Astrocyte (in vitro differentiated cells and primary cell): ENCODE measurements at regions not wholly inside any gene's neighbourhood (a gene's known extent, or its start where the extent isn't known, plus 50 kb on each side); places are given as distances from the start of the nearest gene placed in this dataset.

Source experiments
- DNase-seq: peaks from one replicate; pipeline ENCODE4 v3.0.0-alpha.2; 2010; ENCODE audit warnings: low read depth
- FAIRE-seq: peaks from 2 replicates; lab custom pipeline; 2011; peaks lifted over from hg19 to GRCh38; lab: Jason Lieb, UNC
- H2AFZ ChIP-seq: 2 replicates; pipeline ENCODE4 v1.6.0; 2012; ENCODE audit warnings: low read depth, low read length, inconsistent platforms
- H3K27ac ChIP-seq: 2 replicates; pipeline ENCODE4 v1.5.1; 2011; ENCODE audit warnings: low read depth, low read length, inconsistent platforms
- H3K27me3 ChIP-seq: 2 replicates; pipeline ENCODE4 v1.6.0; 2011; ENCODE audit warnings: low read length, inconsistent platforms; ENCODE audit not compliant: insufficient read depth
- H3K36me3 ChIP-seq: 2 replicates; pipeline ENCODE4 v1.5.1; 2011; ENCODE audit warnings: low read length, inconsistent platforms; ENCODE audit not compliant: insufficient read depth
- H3K4me1 ChIP-seq: 2 replicates; pipeline ENCODE4 v1.5.1; 2011; ENCODE audit warnings: low read length, inconsistent platforms; ENCODE audit not compliant: insufficient read depth
- H3K4me2 ChIP-seq: 2 replicates; pipeline ENCODE4 v1.6.0; 2012; ENCODE audit warnings: low read length, inconsistent platforms
- H3K4me3 ChIP-seq: 2 replicates; pipeline ENCODE4 v1.5.1; 2011; ENCODE audit warnings: low read depth, mild to moderate bottlenecking, low read length, inconsistent platforms; ENCODE audit not compliant: insufficient read depth
- H3K79me2 ChIP-seq: 2 replicates; pipeline ENCODE4 v1.6.0; 2012; ENCODE audit warnings: mild to moderate bottlenecking, low read length, inconsistent platforms; ENCODE audit not compliant: insufficient read depth
- H3K9ac ChIP-seq: 2 replicates; pipeline ENCODE4 v1.6.0; 2012; ENCODE audit warnings: mild to moderate bottlenecking, low read length, inconsistent platforms
- H3K9me3 ChIP-seq: 2 replicates; pipeline ENCODE4 v1.5.1; 2012; ENCODE audit warnings: low read depth, mild to moderate bottlenecking, low read length, inconsistent platforms; ENCODE audit not compliant: insufficient read depth
- H4K20me1 ChIP-seq: 2 replicates; pipeline ENCODE4 v1.6.0; 2012; ENCODE audit warnings: low read length, inconsistent platforms; ENCODE audit not compliant: insufficient read depth
- H3K27ac Mint-ChIP-seq: one replicate; pipeline ENCODE4 v1.8.0; 2021; ENCODE audit warnings: mild to moderate bottlenecking, mixed read lengths; ENCODE audit not compliant: unreplicated experiment
- H3K27me3 Mint-ChIP-seq: one replicate; pipeline ENCODE4 v1.8.0; 2021; ENCODE audit warnings: low read depth, mixed read lengths; ENCODE audit not compliant: unreplicated experiment
- H3K36me3 Mint-ChIP-seq: one replicate; pipeline ENCODE4 v1.8.0; 2021; ENCODE audit warnings: low read depth, mixed read lengths; ENCODE audit not compliant: unreplicated experiment
- H3K4me1 Mint-ChIP-seq: one replicate; pipeline ENCODE4 v1.8.0; 2021; ENCODE audit warnings: low read depth, mixed read lengths; ENCODE audit not compliant: unreplicated experiment
- H3K4me3 Mint-ChIP-seq: one replicate; pipeline ENCODE4 v1.8.0; 2021; ENCODE audit warnings: mild to moderate bottlenecking, moderate library complexity, mixed read lengths; ENCODE audit not compliant: unreplicated experiment
- H3K9me3 Mint-ChIP-seq: one replicate; pipeline ENCODE4 v1.8.0; 2021; ENCODE audit warnings: mild to moderate bottlenecking, mixed read lengths; ENCODE audit not compliant: unreplicated experiment
- CTCF ChIP-seq: IDR thresholded peaks from 2 replicates; pipeline ENCODE4 v1.5.1; 2011; ENCODE audit warnings: low read depth, mild to moderate bottlenecking, inconsistent platforms, low read length, moderate library complexity; ENCODE audit not compliant: insufficient read depth
- EZH2 ChIP-seq: IDR thresholded peaks from 2 replicates; pipeline ENCODE4 v1.6.1; 2012; ENCODE audit warnings: mild to moderate bottlenecking, low read length, inconsistent platforms; ENCODE audit not compliant: insufficient read depth

GRCh38 chr5:24904981-24905517 is 260.3 kb upstream of the CDH10 start:
- Histone ChIP-seq H3K27ac (no peak overlapping the region), H2AFZ (no peak overlapping the region), H3K9me3 (no peaks in the 10 kb centered on the region), H3K4me2 (no peak overlapping the region), H3K79me2 (no peaks in the 10 kb centered on the region), H3K27me3 (no peaks in the 10 kb centered on the region), H4K20me1 (no peaks in the 10 kb centered on the region), H3K9ac (no peak overlapping the region), H3K36me3 (no peaks in the 10 kb centered on the region), H3K4me3 (no peak overlapping the region), H3K4me1 (no peaks in the 10 kb centered on the region)
- peak; percentile 2 for DNase-seq
- H3K36me3 Mint-ChIP-seq: no peaks in the 10 kb centered on the region
- TF ChIP-seq EZH2 (no peak), CTCF (no peak)
- no peak overlapping the region for H3K27ac Mint-ChIP-seq
- H3K27me3 Mint-ChIP-seq: peaks cover 3% of the 10 kb centered on the region
- H3K4me1 Mint-ChIP-seq: no peaks in the 10 kb centered on the region
- FAIRE-seq: no peak
- H3K4me3 Mint-ChIP-seq: no peak overlapping the region
- H3K9me3 Mint-ChIP-seq: no peaks in the 10 kb centered on the region

DNA sequence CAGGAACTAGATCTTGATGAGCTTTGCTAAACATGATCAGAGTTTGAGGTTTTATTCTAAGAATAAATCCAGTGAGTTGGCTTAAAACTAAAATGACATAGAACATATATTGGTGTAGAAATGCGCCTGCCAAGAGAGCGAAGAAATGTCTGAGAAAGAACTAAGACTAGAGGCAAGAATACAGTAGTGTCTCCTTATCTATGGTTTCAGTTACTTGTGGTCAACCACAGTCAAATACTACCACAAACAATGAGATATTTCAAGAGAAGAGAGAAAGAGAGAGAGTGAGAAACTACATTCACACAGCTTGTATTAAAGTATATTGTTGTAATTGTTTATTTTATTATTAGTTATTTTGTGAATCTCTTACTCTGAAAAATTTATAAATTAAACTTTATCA is 254.4 kb upstream of the CDH10 start:
- Histone ChIP-seq H3K27me3 (no peaks in the 10 kb centered on the region), H3K4me3 (no peak overlapping the region), H3K9me3 (no peaks in the 10 kb centered on the region), H4K20me1 (no peaks in the 10 kb centered on the region), H3K4me1 (no peaks in the 10 kb centered on the region), H2AFZ (no peak overlapping the region), H3K4me2 (no peak overlapping the region), H3K36me3 (no peaks in the 10 kb centered on the region), H3K9ac (no peak overlapping the region), H3K27ac (no peak overlapping the region), H3K79me2 (no peaks in the 10 kb centered on the region)
- H3K4me1 Mint-ChIP-seq: no peaks in the 10 kb centered on the region
- peaks cover 2% of the 10 kb centered on the region for H3K9me3 Mint-ChIP-seq
- H3K27me3 Mint-ChIP-seq: peaks cover 6% of the 10 kb centered on the region
- no peak overlapping the region for H3K27ac Mint-ChIP-seq
- no peak for TF ChIP-seq CTCF
- no peak for TF ChIP-seq EZH2
- DNase-seq (peak; percentile 72), FAIRE-seq (no peak)
- H3K4me3 Mint-ChIP-seq: no peak overlapping the region
- no peaks in the 10 kb centered on the region for H3K36me3 Mint-ChIP-seq

DNA sequence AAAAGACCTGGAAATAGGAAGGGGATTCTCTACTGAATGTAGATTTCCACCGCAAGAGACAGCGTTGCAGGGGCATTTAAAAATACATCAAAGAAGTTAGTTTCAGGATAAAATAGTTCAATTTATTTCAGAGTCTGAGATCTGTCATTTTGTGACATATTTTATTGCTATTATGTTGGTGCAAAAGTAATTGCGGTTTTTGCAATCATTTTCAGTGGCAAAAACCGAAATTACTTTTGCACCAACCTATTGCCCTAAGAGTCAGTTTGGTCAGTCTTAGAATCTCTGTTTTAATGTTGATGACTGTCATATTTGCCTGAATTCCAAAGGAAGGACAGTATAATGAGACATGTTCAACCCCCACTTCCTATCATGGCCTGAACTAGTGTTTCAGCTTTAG is 219.5 kb upstream of the CDH10 start:
- DNase-seq (no peak), FAIRE-seq (no peak)
- Histone ChIP-seq H3K4me3 (no peak overlapping the region), H3K4me1 (no peaks in the 10 kb centered on the region), H3K9ac (no peak overlapping the region), H4K20me1 (no peaks in the 10 kb centered on the region), H3K36me3 (no peaks in the 10 kb centered on the region), H2AFZ (no peak overlapping the region), H3K79me2 (no peaks in the 10 kb centered on the region), H3K27me3 (no peaks in the 10 kb centered on the region), H3K9me3 (no peaks in the 10 kb centered on the region), H3K4me2 (no peak overlapping the region), H3K27ac (no peak overlapping the region)
- Mint-ChIP-seq H3K36me3 (no peaks in the 10 kb centered on the region), H3K4me3 (no peak overlapping the region), H3K9me3 (no peaks in the 10 kb centered on the region), H3K27ac (no peak overlapping the region), H3K4me1 (no peaks in the 10 kb centered on the region), H3K27me3 (no peaks in the 10 kb centered on the region)
- no peak for TF ChIP-seq CTCF
- TF ChIP-seq EZH2: no peak
